HG02973 (cell line): ENCODE measurements at regions not wholly inside any gene's neighbourhood (a gene's known extent, or its start where the extent isn't known, plus 50 kb on each side); places are given as distances from the start of the nearest gene placed in this dataset.

Source experiments
- ATAC-seq: cut with Tn5 transposase; IDR thresholded peaks from one replicate; pipeline ENCODE4 v1.9.1; 2021; ENCODE audit warnings: moderate library complexity; ENCODE audit not compliant: unreplicated experiment

DNA sequence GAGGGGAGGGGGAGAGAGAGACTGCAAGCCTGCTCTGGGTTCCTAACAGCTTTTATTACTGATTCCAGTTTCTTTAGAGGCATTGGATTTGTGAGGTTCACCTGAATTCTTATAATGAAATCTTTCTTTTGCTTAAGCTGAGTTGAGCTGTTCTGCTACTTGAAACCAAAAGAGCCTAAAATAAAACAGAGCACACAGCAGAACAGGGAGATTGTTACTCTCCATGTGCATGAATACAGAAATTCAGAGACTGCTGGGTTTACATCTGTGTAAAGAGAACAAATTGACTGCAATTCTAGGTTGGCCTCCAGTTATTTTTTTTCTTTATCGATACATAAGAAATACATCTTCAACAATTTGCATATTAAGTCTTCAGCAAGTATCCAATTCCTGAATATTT is 168.8 kb upstream of the NRIP1 start:
- no peak for ATAC-seq

GRCh38 chr21:15236111-15236510 is 171.3 kb upstream of the NRIP1 start:
- ATAC-seq, result no peak

- ATAC-seq, result no peak
These were observed 176.0 kb upstream of the NRIP1 start for GRCh38 chr21:15240848-15241247.

DNA sequence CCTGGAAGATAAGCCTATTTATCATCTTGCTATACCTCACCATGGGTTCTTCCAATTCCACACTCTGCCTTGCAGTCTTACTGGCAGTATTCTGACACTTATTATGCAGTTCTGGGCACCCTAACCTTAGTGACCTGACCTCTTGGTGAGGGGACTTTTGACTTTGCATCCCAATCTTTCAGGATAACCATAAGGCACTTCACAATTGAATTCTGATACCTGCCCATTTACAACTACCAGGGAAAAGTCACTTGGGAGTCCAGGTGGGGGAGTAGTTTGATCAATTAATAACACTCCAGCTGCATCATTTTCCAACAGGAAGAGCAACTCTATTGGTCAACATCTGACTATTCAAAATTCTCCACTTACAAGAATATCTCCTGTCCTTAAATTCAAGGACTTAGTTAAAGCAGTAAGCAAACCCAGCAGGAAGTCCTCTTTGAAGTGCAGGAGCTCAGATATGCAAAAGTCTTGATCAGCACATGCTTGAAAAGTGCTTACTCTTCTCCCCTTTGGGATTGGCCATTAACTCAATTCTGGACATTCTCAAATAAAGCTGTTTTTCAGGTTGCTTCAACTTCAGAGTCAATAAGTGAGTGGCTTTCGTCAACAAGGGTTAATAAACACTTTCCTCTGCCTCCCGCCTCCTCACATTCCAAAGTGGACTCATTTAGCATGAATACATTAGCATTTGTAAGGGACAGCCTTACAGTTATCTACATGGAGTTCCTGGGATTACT is 177.4 kb upstream of the NRIP1 start:
- no peak for ATAC-seq

GRCh38 chr21:15242906-15243305 is 178.1 kb upstream of the NRIP1 start:
- no peak for ATAC-seq

DNA sequence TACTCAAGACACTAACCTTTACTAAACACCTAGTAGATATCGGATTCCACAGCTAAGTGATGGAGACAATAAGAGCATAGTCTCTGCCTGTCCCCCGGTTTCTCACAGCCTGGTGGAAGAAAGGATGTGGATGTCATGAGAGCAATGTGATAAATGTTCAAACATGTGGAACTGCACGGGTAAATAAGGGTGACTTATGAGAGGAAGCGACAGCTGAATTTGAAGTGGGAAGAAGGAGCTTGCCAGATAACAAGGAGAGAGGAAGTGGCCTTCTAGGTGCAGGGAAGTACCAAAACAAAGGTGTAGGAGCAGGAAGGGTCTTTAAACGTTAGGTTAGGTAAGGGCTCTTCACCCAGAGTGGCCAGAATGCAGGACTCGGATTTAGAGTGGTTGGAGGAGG is 178.6 kb upstream of the NRIP1 start:
- no peak for ATAC-seq

- ATAC-seq, result no peak
These were observed 182.8 kb upstream of the NRIP1 start for GRCh38 chr21:15247613-15248012.

DNA sequence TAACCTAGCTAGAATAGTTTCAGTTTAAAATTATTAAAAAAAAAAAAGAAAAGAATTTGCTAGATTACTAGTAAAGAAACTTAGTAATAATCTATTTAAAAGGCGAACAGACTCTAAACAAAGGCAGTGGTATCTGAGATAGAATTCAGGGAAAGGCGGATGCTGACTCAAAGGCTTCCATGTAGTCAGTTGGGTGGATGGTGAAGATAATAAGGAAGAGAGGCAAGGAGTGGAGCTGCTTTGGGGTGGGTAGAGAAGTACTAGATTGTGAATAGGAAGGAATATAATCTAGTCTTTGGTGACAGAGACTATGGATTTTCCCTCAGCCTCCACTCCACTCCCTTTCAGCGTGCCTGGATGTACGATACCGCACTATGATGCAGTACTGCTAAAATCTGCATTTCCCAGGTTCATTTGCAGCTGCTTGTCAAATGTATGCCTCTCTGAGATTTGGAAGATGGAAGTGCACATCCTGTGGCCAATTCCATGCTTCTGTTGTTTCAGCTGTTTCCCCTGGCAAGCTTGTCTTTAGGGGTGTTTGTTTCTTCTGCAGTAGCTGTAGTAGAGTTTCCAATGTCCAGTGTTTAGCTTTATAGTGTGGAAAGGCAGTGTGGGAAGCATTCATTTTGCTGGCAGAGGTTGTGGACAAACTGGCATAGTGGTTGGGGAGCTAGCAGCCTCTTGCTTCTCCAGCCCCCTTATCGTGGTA is 184.6 kb upstream of the NRIP1 start:
- no peak for ATAC-seq

DNA sequence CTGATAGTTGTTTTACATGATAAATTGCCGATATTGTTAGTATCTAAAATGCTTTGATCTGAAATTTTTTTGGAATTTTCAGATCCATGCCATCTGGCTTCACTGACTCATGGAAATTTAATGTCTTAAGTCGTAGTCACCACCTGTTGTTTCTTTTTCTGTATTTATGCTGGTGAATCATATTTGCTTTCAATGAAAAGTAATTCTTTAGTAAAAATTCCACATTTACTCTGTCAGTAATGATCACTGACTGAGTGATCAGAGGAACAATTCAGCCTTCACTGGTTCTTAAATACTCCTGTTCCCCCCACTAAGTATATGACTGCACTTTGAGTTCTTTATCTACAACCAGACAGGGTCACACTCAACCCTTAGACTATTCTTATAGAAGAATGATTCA is 185.6 kb upstream of the NRIP1 start:
- ATAC-seq, result no peak

GRCh38 chr21:15252431-15252830 is 187.6 kb upstream of the NRIP1 start:
- ATAC-seq, result no peak

DNA sequence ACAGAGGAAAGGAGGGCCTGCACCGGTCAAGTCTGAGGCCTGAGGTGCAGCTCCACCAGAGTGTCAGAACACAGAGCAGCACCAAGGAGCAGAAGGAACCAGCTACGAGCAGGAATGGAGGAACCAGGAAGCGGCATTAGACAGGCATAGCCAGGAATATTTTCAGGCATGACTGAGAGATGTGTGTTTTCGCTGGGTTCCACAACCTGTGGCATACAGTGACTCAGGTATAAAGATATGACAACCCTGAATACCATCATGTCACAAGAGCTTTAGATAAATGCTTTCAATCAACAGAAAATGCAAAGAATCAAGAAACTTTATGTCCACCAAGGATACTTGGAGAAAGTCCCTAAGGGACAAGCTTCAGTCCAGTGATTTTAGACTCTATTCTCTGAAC is 189.3 kb upstream of the NRIP1 start:
- ATAC-seq, result no peak

- no peak for ATAC-seq
These were observed 190.5 kb upstream of the NRIP1 start for GRCh38 chr21:15255261-15255660.

GRCh38 chr21:15255763-15256162 is 191.0 kb upstream of the NRIP1 start:
- ATAC-seq, result no peak

DNA sequence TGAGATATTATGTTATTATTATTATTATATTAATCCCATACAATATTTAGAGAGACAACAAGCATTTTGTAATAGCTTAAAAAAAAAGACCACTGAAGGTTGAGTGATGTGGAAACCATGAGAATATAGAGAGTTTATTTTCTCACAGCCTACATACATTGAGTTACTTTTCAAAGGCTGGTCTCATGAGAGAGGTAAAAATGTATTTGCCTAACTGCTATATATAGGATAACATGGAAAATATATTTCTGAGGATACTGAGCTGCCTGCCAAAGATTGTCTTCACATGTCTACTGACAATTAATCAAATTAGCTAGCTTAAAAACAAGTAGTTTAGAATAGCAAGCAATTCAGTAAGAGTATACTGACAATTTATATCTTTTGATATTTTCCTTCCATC is 192.2 kb upstream of the NRIP1 start:
- ATAC-seq, result no peak

DNA sequence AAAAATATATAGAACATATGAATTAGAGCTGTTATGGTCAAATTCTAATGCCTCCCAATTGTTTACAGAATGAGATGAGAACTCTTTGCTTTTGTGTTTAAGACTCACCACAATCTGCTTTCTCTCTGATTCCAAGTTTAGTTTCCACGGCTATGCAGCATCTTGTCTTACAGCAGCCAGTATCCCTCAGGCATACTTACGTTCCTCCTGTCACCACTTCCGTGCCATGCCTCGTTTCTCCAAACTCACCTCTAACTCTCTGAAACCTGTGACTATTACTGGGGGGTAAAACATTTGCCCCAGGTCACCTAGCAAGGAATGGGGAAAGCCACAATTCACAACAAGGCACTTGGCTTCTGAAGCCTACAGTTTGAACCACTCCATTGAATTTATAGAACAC is 192.8 kb upstream of the NRIP1 start:
- ATAC-seq, result no peak

DNA sequence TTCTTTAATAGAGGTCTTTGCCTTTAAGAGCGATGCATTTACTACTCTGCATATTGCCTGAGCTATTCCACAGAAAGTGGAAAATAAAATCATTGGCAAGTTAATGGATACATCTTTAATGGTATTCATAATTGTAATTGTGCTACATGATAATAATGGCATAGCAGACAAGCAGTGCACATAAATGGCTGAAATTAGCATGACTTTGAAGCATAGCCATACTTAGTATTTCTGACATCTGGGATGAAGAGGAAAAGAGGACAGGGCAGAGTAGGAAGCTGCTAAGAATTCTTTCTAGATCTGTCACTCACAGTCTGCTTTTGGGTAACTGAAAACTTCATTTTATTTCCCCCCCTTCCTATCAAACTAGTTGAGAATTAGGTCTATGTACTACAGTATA is 195.0 kb upstream of the NRIP1 start:
- no peak for ATAC-seq

- ATAC-seq, result no peak
These were observed 195.8 kb upstream of the NRIP1 start for GRCh38 chr21:15260604-15261003.

DNA sequence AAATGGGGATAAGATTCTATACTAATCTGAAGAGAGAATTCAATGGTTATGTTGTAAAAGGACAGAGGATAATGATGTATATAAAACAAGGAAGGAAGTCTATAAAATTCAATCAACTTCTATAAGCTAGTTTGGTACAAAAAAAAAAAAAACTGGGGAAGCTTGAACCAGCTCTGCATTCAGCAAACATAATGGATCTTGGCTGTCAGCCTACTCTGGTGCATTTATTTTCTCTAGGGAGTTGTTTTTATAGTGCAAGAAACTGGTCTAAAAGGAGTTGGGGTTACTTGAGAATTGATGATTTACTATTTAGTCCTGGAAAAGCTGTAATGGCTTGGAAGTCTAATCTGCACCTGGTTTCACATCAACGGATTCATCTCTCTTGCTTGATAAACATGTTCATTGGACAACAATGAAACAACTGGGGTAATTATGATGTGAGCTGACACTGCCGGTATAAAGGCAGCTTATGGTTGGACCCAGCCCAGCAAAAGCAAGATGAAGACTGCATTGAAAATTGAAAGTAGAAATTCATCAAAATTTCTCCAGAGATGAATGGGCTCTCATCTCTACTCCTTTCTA is 199.4 kb upstream of the NRIP1 start:
- no peak for ATAC-seq

GRCh38 chr21:15272171-15272570 is 207.4 kb upstream of the NRIP1 start:
- no peak for ATAC-seq

GRCh38 chr21:15272591-15272990 is 207.8 kb upstream of the NRIP1 start:
- no peak for ATAC-seq

DNA sequence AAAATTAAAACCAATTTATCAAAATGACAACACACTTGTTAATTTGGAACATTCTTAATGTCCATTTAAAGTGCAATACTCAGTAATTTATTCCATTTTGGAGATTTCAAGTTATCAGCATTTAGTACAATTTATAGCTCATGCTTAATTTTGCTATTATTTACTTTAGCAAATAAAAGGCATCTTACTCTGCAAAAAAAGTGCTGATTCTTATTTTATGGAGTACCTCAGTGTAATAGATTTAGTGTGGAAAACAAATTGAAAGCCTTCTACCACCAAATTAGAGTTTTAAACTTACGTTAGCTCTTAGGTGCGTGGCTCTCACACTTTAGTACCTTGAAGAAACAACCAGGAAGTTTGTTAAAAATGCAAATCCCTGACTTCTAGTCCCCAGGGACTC is 208.4 kb upstream of the NRIP1 start:
- no peak for ATAC-seq

GRCh38 chr21:15274701-15275485 is 210.1 kb upstream of the NRIP1 start:
- no peak for ATAC-seq
